GM19455 (cell line): ENCODE measurements at regions not wholly inside any gene's neighbourhood (a gene's known extent, or its start where the extent isn't known, plus 50 kb on each side); places are given as distances from the start of the nearest gene placed in this dataset.

Experiments used
- ATAC-seq: cut with Tn5 transposase; IDR thresholded peaks from one replicate; pipeline ENCODE4 v1.9.1; 2021; ENCODE audit not compliant: unreplicated experiment

DNA sequence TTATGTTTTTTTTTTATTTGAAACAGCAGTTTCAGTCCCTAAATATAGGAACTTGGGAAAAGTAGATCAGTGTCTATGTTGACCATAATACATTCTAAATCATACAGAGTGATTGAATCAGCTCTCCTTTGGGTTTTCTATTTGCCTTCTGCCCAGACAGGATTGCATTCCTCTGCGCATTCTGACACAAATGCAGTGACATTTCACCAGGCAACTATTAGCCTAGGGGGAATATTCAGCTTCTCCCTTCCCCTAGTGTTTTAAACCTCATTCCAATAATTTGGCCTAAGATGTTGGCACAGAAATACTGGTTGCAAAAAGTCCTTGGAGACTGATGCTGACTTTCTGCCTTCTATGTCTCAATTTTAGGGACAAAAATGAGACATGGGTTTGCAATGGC is 172.8 kb downstream of the PTGER3 start:
- ATAC-seq, result no peak

DNA sequence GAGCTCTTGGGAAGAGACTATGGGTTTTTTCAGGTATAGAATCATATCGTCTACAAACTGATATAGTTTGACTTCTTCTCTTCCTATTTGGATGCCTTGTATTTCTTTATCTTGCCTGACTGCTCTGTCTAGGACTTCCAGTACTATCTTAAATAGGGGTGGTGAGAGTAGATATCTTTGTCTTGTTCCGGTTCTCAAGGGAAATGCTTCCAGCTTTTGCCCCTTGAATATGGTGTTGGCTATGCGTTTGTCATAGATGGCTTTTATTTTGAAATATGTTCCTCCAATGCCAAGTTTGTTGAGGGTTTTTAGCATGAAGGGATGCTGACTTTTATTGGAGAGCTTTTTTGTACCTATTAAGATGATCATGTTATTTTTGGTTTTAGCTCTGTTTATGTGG is 170.3 kb downstream of the PTGER3 start:
- no peak for ATAC-seq

DNA sequence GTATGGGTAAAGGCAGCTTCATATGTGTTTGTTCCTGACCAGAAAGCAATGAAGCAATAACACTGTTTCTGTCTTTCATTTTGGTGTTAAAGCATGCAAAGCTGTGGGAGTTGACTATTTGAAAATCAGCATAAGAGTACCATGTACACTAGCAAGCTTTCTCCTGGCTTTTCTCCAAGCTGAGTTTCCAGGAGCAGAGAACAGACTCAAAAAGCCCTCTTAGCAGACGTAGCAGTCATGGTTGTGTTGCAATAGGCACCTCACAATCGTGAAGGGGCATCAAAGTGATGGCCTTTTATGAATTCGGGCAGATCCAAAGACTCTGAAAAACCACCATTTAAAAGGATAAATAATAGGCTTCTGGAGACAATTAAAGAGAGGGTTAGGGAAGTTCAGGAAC is 159.7 kb downstream of the PTGER3 start:
- no peak for ATAC-seq

DNA sequence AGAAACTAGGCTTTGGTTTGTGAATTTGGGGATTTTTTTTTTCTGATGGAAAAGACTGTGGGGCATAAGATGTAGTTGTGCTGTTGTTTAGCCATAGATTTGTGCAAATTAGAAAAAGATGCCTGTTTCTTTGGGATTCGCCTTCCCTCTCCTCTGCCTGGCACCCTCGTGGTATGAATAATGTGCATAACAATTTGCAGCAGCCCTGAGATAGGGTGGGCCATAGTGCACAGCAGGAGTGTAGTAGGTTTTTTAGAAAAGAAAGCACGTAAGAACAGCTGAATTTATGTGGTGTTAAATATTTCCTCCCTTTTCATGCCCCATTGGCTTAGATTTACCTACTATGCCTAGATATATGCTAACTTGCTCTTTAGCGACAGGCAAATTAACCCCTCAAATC is 158.9 kb downstream of the PTGER3 start:
- ATAC-seq, result no peak

DNA sequence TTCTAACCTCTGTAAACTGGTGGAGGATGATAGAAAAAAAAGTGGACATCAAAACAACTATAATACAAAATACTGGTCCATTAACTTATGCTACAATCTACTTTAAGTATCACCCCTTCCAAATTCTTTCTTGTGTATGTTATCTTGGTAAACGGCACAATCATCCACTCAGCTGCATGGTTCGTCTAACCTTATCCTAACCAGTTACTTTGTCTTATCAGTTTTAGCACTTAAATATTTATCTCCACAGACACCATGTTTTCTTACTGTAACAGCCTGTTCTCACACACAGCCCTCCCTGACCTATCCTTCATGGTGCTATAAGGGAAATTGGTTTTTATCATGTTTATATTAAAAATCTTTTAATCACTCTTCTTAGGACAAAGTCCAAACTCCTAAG is 157.2 kb downstream of the PTGER3 start:
- ATAC-seq, result no peak

DNA sequence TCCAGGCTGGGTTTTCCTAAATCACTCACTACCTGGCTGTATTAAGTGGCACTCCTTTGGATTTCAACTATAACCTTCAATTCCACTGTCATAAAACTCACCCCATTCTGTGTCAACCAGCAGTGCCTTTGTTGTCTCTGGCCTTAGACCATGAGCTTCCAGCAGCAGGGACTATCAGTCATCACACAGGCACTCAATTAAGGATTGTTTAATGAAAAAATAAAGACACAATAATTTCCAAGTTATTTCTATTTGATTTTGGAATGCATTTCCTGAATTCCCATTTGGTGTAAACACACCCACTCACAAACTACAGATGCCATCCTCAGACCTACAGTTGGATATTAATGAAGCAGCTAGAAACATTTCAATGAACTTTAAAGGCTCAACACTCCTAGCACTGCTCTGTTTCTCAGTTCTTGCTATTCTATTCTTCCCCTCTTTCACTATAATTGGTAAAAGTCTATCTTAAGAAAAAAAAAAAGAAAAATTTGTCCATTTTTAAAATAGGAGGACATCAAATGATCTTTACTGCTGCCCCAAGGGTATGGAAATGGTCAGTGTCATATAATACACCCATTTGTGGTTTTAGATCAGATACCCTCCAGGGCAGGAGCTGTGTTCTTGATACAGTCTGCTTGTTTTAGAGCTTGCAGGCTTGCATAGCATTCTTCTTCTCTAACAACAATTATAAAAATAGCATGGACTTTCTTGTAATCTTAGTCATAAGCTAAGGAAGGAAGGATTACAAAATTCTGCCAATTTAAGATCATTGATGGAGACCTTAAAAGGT is 156.4 kb downstream of the PTGER3 start:
- no peak for ATAC-seq

DNA sequence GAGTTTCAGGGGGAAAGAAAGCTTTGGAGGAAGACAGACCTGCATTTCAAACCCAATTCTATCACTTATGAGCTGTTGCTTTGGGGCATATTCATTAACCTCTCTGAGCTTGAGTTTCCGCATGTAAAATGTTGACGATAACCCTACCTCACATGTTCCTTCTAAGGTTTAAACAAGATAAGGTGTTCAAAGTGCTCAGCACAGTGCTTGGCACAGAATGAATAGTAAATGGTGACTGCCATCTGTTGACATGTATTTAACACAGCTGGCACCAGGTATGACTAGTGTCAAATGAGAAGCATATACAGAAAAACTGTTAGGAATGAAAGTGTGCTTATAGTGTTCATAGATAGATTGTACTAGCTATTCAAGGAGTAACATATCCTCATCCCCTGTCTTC is 155.5 kb downstream of the PTGER3 start:
- ATAC-seq, result no peak

DNA sequence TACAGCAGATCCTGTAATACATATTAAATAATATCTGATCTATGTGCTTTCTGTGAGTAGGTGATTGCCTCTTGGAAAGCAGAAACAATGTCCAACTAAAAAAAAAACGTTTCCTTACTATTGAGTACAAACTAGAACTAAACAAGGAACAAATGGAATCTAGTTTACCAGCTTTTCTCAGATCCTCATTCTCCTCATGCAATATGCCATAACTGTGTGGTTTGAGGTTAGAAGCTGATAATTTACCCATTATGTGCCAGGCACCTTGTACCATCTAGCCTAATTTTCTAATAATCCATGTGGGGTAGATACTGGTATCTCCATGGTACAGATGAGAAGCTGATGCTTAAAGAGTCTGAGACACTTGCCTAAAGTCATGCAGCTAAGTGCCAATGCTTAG is 154.7 kb downstream of the PTGER3 start:
- no peak for ATAC-seq

DNA sequence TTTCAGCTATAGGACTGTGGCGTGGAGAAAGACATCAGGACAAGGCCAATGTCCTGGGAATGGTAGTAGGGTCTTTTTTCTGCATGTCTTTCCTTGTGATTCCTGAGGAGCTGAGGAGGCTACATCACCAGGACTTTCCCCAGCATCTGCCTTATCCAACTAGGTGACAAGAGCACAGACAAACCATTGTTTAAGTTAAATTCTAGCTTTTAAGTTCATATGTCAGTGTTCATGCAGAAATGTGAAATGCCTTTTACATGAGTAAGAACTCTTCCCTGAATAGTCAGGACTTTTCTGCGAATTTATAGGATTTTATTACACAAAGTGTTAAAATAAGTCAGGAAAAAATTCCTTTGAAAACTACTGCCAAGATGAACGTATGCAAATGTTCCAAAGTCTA is 154.2 kb downstream of the PTGER3 start:
- no peak for ATAC-seq

DNA sequence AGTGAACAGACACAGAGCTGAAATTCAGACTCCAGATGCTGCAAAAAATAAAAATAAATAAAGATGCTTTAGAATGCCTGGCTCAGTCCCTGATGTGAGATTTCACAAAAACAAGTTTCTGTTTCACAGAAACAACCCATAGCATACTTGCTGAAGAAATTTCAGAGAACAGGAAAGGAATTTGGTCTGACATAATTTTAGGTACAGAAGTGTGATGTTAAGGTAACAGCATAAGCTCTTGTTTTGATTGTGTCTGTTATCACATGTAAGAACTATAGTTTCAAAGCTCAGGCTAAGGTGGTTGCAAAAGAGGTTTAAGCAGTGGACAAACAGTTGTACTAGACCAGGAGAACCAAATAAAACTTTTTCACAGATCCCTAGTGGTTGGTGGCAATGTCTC is 152.1 kb downstream of the PTGER3 start:
- ATAC-seq, result no peak

DNA sequence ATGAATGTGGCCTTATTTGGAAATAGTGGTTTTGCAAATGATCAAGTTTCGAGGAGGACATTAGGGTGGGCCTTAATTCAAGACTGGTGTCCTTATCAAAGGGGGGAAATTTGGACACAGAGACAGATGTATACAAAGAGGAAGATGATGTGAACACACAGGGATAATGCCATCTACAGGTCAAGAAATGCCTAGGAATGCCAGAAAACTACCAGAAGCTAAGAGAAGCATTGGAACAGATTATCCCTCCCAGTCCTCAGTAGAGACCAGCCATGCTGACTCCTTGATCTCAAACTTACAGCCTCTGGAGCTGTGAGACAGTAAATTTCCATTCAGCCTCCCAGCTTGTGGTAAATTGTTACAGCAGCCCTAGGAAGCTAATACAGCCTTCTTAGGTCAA is 151.4 kb downstream of the PTGER3 start:
- no peak for ATAC-seq

DNA sequence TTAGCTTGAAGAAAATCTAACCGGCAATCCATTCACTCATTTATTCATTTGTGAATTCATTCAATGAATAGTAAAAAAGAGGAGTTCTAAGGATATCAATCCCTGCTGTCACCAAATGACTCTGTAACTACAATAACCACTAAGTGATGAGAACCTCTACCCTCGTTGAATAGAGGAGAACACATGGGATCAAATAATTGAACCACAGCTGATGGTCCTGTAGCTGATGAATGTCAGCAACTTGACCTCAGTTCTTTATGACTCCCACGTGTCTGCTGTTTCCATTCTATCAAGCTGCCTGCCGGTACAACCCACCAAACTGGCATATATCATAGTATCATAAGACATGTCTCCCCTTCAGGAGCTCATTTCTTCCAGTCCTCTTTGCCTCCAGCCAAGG is 150.3 kb downstream of the PTGER3 start:
- no peak for ATAC-seq

DNA sequence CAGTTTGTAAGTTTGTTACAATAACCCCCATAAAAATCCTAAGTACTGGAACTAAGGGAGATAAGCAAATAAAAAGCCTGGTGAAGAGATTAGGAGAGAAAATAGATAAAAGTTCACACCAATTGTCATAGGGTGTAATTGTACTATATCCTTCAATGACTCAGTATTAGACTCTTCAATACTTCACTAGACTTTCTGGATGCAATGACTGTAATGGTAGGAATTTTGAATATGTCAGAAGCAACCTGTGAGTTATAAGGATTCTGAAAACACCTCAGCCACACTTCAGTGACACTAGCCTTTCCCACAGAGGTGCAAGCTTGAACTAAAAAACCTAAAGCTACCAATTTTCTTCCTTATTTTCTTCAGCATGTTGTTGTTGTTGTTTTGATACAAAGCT is 147.9 kb downstream of the PTGER3 start:
- no peak for ATAC-seq

DNA sequence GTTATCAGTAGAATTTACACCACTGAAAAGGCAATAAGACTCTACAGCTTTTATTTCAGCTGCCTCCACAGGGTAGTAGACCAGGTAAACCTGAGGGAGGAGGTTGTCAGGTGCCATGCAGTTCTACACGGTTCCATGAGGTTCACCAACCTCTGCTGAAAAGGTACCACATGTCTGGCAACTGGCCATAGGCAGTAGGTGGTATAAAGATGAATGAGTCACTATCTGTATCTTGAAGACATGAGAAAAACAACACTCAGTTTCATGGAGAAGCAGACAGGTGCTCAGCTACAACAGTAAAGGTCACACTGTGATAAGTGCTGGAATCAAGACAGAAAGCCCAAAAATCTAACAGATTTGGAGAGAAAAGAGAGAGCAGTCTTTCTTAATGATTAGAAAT is 145.4 kb downstream of the PTGER3 start:
- no peak for ATAC-seq

DNA sequence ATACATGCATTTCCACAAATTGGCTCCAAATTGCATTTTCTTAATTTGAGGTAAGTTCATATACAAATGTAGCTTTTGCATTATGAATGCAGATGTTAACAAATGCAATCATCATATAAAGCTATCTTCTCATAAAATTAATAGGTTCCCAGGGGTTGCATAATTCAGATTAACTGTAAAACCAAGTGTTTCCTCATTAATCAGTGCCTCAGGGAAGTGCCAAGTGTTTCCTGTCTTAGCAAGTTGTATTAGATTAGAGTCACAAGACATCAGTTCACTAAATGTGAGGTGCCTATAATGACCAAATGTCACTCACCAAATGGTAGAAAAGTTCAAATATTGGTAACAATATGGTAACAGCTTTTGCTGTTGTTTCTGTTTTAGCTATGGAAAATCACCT is 140.8 kb downstream of the PTGER3 start:
- no peak for ATAC-seq

DNA sequence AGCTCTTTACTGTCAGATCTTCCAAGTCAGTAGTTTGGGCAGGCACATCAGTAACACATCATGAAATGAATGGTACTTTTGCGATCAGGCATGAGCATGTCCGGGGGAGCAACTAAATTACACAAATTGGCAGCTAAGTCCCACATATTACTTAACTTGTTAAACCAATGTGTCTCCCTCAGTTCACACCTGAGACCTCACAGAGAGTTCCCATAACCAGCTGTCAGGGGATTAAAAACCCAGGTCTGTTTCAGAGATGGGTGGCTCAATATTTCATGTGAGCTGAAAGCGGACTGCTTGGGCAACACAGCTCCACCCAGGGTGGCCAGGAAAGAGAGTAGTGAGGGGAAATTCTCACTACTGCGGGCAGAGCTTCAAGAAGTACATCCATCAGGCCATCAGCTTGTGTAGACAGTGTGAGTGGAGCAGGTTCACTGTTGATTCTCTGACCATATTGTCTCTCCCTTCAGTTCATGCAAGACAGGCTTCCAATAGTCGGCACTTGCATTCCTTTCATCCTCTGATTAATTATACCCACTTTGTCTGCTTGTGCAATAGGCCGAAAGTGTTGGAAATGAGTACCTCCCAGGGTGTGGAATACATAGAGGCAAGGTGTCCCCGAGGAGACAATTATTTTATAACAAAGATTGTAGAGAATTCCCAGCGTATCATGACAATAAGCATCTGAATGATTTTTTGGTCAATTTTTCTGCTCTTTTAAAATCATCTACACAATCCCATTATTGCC is 139.9 kb downstream of the PTGER3 start:
- no peak for ATAC-seq

DNA sequence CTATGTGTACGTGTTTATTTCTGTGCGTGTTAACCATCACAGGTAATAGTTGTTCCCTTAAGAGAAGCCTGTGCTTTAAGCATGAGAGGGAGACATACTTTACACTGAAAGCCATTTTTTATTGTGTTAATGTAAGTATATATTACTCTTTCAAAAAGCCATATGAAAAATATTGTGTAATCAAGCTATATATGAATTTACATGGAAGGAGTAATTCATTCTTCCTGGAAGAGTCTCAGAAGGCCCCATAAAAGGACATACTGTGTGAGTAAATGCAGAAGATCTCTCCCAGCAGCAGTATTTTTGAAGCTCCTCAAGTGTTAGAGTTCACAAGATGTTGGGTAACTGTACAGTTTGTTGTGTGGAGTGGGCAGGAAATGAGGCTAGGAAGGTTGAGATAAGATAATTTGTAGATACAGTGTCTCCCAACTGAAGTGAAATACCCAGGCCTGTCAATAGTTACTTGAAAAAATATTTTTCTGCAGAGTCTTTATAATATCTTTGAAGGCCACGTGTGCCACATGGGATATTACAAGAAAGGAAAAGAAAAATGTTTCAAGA is 138.3 kb downstream of the PTGER3 start:
- no peak for ATAC-seq

DNA sequence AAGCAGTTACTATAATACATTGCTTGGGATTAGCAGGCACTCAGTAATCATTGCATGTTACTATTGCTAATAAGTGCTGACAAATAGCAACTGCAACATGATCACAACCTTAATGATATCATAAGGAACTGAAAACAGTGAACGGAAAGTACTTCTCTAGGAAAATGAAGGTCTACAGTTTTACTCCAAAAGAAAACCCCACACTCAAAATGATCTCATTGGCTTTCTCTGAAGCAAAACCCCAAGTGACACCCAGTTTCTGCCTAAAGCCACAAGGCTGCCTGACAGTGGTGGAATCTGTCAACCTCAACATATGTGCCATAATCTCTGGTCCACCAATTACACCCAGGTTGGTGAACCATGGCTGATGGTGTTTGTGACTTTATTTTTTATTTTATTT is 137.6 kb downstream of the PTGER3 start:
- ATAC-seq, result no peak

DNA sequence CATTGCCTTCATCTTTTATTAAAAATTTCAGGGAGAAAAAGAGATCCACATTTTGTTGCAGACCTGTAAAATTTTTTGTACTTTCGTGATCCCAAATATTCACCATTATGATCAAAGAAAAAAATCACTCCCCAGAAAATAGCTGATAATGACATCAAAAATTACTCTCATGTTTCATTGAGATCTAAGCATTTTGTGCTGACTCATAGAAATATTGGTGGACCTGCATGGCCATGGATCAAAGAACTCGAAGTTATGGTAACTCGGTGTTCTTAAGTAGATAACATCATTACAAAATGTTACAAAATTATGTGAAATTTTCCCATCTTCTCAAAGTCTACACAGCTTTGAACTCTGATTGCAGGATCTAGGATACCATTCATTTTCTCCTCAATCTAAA is 135.8 kb downstream of the PTGER3 start:
- no peak for ATAC-seq

DNA sequence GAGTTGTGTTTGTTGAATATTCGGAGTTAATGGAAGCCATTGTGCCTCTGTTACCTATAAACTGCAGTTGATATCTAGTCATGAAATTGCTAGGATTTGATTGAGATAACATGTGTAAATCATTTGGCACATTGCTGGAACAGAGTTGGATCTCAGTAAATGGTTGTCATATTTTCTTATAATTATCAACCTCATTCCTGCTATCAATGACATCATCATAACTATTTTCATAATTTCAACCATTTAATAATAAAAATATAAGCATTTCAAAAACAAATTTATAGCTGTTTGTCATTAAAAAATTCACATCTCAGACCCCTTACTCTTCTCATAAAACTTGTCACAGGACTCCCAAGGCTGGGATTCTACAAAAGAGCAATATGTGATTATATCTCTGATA is 133.4 kb downstream of the PTGER3 start:
- ATAC-seq, result no peak

DNA sequence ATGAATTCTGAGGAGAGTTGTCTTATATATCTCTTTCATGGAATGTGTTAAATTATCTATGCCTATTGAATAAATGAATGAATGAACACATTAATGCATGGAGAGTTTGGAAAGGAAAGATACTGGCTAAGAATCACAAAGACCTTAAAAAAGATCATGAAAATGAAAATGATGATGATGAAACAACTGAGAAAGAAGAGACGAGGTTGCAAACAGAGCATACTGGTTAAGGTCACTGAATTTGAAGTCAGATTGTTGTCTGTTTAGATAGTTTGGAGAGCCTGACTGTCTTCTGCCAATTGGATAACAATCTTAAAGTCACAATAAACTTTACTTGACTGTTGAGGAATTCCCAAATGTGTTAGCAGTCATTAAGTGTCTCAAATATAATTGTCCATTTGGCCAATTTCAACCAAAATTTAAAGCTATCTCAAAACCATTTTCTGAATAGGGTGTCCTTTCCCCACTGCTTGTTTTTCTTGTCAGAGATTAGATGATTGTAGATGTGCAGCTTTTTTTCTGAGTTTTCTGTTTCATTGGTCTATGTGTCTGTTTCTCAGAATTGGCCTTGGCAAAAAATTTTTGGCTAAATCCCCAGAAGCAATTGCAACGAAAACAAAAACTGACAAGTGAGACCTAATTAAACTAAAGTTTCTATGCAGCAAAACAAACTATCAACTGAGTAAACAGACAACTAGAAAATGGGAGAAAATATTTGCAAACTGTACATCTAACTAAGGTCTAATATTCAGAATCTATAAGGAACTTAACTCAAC is 132.2 kb downstream of the PTGER3 start:
- no peak for ATAC-seq

DNA sequence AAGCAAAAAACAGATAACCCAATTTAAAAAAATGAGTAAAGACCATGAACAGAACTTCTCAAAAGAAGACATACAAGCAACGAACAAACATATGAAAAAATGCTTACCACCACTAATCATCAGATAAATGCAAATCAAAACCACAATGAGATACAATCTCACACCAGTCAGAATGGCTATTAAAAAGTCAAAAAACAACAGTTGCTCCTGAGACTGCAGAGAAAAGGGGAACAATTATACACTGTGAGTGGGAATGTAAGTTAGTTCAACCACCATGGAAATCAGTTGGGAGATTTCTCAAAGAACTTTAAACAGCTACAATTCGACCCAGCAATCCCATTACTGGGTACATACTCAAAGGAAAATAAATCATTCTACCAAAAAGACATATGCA is 131.6 kb downstream of the PTGER3 start:
- ATAC-seq, result no peak
